HL-60/S4 treated with phorbol 12-myristate 13-acetate at 8.2 ng/mL for 4 days and 3 days (cell line): ENCODE measurements at regions not wholly inside any gene's neighbourhood (a gene's known extent, or its start where the extent isn't known, plus 50 kb on each side); places are given as distances from the start of the nearest gene placed in this dataset.

Experiments
- in situ Hi-C: fragments of 300-500 bp; cut with MboI; formaldehyde crosslinking; loops from 2 replicates; pipeline ENCODE4 v1.15.0; 2022; ENCODE audit warnings: low sequenced_read_pairs

GRCh38 chr1:55418208-55419000 lies 203.2 kb upstream of the USP24 start:
- in situ Hi-C loops: no loop called here

- in situ Hi-C loops: no loop called here
Observed at GRCh38 chr1:55416164-55416842, 201.1 kb upstream of the USP24 start.

GRCh38 chr1:55413286-55413685 lies 198.1 kb upstream of the USP24 start:
- in situ Hi-C loops: no loop called here

- in situ Hi-C loops: no loop called here
Observed at GRCh38 chr1:55412060-55412459, 196.9 kb upstream of the USP24 start.

GRCh38 chr1:55402671-55403464 lies 187.7 kb upstream of the USP24 start:
- in situ Hi-C loops: no loop called here

- in situ Hi-C loops: no loop called here
Observed at GRCh38 chr1:55402142-55402541, 187.0 kb upstream of the USP24 start.

GRCh38 chr1:55400508-55400907 lies 185.3 kb upstream of the USP24 start:
- in situ Hi-C loops: no loop called here

- in situ Hi-C loops: no loop called here
Observed at GRCh38 chr1:55399346-55399745, 184.2 kb upstream of the USP24 start.

GRCh38 chr1:55396381-55396891 lies 181.3 kb upstream of the USP24 start:
- in situ Hi-C loops: no loop called here

GRCh38 chr1:55388960-55389359 lies 173.8 kb upstream of the USP24 start:
- in situ Hi-C loops: no loop called here

GRCh38 chr1:55387145-55387544 lies 172.0 kb upstream of the USP24 start:
- in situ Hi-C loops: no loop called here

- in situ Hi-C loops: no loop called here
Observed at GRCh38 chr1:55386456-55386855, 171.3 kb upstream of the USP24 start.

GRCh38 chr1:55385402-55386018 lies 170.3 kb upstream of the USP24 start:
- in situ Hi-C loops: no loop called here

- in situ Hi-C loops: no loop called here
Observed at GRCh38 chr1:55384637-55385036, 169.5 kb upstream of the USP24 start.

- in situ Hi-C loops: no loop called here
Observed at GRCh38 chr1:55382806-55383305, 167.7 kb upstream of the USP24 start.

- in situ Hi-C loops: no loop called here
Observed at GRCh38 chr1:55381983-55382382, 166.8 kb upstream of the USP24 start.

GRCh38 chr1:55381491-55381890 lies 166.3 kb upstream of the USP24 start:
- in situ Hi-C loops: no loop called here

- in situ Hi-C loops: no loop called here
Observed at GRCh38 chr1:55380355-55380970, 165.3 kb upstream of the USP24 start.

GRCh38 chr1:55378582-55378981 lies 163.4 kb upstream of the USP24 start:
- in situ Hi-C loops: no loop called here

- in situ Hi-C loops: no loop called here
Observed at GRCh38 chr1:55376897-55377296, 161.7 kb upstream of the USP24 start.
